ENCODE measurements at regions not wholly inside any gene's neighbourhood (a gene's known extent, or its start where the extent isn't known, plus 50 kb on each side); places are given as distances from the start of the nearest gene placed in this dataset.

GRCh38 chr1:106843518-106843917, 213.0 kb upstream of the PRMT6 start:
- TF ChIP-seq TAF1 (IDR thresholded peaks at IDR 0.05; ENCODE audit: borderline replicate concordance, low read depth, low read length) (no peak), POLR2A (IDR thresholded peaks at IDR 0.05; ENCODE audit: low read depth, low read length) (no peak), POLR2AphosphoS5 (IDR thresholded peaks at IDR 0.05; ENCODE audit: low read depth, low read length) (no peak)
